DND-41 (cell line): ENCODE measurements at regions not wholly inside any gene's neighbourhood (a gene's known extent, or its start where the extent isn't known, plus 50 kb on each side); places are given as distances from the start of the nearest gene placed in this dataset.
"Not testable (repeated sequence)": the region's sequence is repeated elsewhere in the genome, so short reads cannot be mapped to it uniquely, and the experiment has no call there.

Experiments
- ATAC-seq: fragments of 200-7000 bp; cut with Tn5 transposase; 3 replicates; pipeline ENCODE4 v1.9.1; 2021; ENCODE audit warnings: low read depth; ENCODE audit not compliant: insufficient read depth
- DNase-seq: peaks from one replicate; pipeline ENCODE4 v3.0.0-alpha.2; 2020
- H2AFZ ChIP-seq: 2 replicates; pipeline ENCODE4 v1.6.0; 2012; ENCODE audit warnings: low read depth, low read length
- H3K27ac ChIP-seq: 2 replicates; pipeline ENCODE4 v1.5.1; 2012; ENCODE audit warnings: low read length, inconsistent platforms
- H3K27me3 ChIP-seq: fragments of 200-600 bp; sonication (generic); 2 replicates; pipeline ENCODE4 v1.6.0; 2012; ENCODE audit warnings: low read length, mild to moderate bottlenecking, inconsistent platforms; ENCODE audit not compliant: insufficient read depth, poor library complexity
- H3K36me3 ChIP-seq: 2 replicates; pipeline ENCODE4 v1.5.1; 2012; ENCODE audit warnings: low read length, inconsistent platforms; ENCODE audit not compliant: insufficient read depth
- H3K4me1 ChIP-seq: 2 replicates; pipeline ENCODE4 v1.5.1; 2012; ENCODE audit warnings: mild to moderate bottlenecking, low read length; ENCODE audit not compliant: insufficient read depth
- H3K4me2 ChIP-seq: 2 replicates; pipeline ENCODE4 v1.6.0; 2012; ENCODE audit warnings: mild to moderate bottlenecking, moderate library complexity, low read length, inconsistent platforms; ENCODE audit not compliant: insufficient read depth
- H3K4me3 ChIP-seq, 2 experiments: fragments of 200-600 bp in 1 of 2; shearing (Covaris generic) in 1 of 2; 2 replicates each; pipeline ENCODE4 v1.5.1; 2012 to 2016; ENCODE audit warnings: inconsistent platforms in 2 of 2, low read length in 2 of 2, mild to moderate bottlenecking in 2 of 2, low read depth in 1 of 2, moderate library complexity in 1 of 2
- H3K79me2 ChIP-seq: 2 replicates; pipeline ENCODE4 v1.6.0; 2012; ENCODE audit warnings: low read length, inconsistent platforms; ENCODE audit not compliant: insufficient read depth
- H3K9ac ChIP-seq: 2 replicates; pipeline ENCODE4 v1.6.0; 2012; ENCODE audit warnings: low read depth, mild to moderate bottlenecking, inconsistent platforms, low read length, moderate library complexity
- H3K9me3 ChIP-seq: 2 replicates; pipeline ENCODE4 v1.5.1; 2012; ENCODE audit warnings: low read length, moderate library complexity, mild to moderate bottlenecking, inconsistent platforms; ENCODE audit not compliant: insufficient read depth, severe bottlenecking
- H4K20me1 ChIP-seq: 2 replicates; pipeline ENCODE4 v1.6.0; 2012; ENCODE audit warnings: low read length; ENCODE audit not compliant: insufficient read depth
- EZH2 ChIP-seq: IDR thresholded peaks from 3 replicates; pipeline ENCODE4 v1.6.1; 2012; ENCODE audit warnings: borderline replicate concordance, low read depth, mild to moderate bottlenecking, moderate library complexity, low read length, inconsistent platforms; ENCODE audit not compliant: severe bottlenecking
- TF ChIP-seq, protein P1 (sequence below): IDR thresholded peaks from 2 replicates; pipeline ENCODE4 v1.5.1; 2012; ENCODE audit warnings: borderline replicate concordance, low read length, moderate library complexity, mild to moderate bottlenecking; ENCODE audit not compliant: poor library complexity, severe bottlenecking; ENCODE audit errors: extremely low read depth

DNA sequence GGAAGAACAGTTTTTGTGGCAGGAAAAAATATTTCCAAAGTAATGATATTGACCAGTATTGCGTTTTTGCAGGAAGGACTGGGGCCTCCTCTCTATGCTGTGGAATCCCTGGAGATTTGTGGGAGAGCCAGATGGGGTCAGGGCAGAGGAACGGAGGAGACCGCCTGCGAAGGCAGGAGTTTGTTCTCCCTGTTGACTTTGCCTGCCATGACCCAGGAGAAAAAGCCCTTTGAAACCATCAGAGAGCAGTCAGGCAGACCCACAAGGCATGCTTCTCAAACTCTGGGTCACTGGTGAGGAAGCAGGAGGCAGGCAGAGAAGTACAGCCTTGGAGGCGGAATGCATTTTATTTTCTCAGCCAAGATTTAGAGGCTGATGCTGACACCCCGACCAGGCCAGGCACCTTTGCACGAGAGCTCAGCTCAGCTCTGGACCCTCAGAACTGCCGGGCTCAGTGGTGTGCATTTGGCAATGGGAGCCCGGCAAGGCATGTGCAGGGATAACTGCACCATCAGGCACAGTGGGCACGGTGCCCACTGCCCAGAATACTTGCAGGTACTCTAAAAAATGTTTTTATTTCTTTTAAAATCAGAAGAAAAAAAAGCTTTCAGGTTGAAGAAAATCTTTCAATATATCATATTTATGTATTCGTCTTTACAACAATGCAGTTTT, 410.4 kb downstream of the RPS24 start:
- TF ChIP-seq EZH2 = no peak
- TF ChIP-seq, protein P1, sequence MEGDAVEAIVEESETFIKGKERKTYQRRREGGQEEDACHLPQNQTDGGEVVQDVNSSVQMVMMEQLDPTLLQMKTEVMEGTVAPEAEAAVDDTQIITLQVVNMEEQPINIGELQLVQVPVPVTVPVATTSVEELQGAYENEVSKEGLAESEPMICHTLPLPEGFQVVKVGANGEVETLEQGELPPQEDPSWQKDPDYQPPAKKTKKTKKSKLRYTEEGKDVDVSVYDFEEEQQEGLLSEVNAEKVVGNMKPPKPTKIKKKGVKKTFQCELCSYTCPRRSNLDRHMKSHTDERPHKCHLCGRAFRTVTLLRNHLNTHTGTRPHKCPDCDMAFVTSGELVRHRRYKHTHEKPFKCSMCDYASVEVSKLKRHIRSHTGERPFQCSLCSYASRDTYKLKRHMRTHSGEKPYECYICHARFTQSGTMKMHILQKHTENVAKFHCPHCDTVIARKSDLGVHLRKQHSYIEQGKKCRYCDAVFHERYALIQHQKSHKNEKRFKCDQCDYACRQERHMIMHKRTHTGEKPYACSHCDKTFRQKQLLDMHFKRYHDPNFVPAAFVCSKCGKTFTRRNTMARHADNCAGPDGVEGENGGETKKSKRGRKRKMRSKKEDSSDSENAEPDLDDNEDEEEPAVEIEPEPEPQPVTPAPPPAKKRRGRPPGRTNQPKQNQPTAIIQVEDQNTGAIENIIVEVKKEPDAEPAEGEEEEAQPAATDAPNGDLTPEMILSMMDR = no peak
- no peaks in the 10 kb centered on the region for H3K9me3 ChIP-seq
- no peak overlapping the region for H3K4me3 ChIP-seq
- no peaks in the 10 kb centered on the region for H3K4me1 ChIP-seq
- no peaks in the 10 kb centered on the region for H3K36me3 ChIP-seq
- H3K27ac ChIP-seq = no peak overlapping the region
- no peaks in the 10 kb centered on the region; the same call in 1 of the 2 replicates for H4K20me1 ChIP-seq
- no peaks in the 10 kb centered on the region for H3K27me3 ChIP-seq
- DNase-seq = no peak
- H3K9ac ChIP-seq = no peak overlapping the region
- no peak for ATAC-seq
- no peaks in the 10 kb centered on the region for H3K79me2 ChIP-seq
- no peak overlapping the region for H3K4me2 ChIP-seq
- no peak overlapping the region for H2AFZ ChIP-seq

DNA sequence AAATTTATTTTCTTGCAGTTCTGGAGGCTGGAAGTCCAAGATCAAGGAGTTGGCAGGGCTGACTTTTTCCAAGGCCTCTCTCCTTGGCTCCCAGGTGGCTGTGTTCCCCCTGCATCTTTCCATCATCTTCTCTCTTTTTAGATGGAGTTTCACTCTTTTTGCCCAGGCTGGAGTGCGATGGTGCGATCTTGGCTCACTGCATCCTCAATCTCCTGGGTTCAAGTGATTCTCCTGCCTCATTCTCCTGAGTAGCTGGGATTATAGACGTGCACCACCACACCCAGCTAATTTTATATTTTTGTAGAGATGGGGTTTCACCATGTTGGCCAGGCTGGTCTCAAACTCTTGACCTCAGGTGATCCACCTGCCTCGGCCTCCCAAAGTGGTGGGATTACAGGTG, 411.1 kb downstream of the RPS24 start:
- H3K79me2 ChIP-seq, H3K4me3 ChIP-seq: not testable (repeated sequence)

DNA sequence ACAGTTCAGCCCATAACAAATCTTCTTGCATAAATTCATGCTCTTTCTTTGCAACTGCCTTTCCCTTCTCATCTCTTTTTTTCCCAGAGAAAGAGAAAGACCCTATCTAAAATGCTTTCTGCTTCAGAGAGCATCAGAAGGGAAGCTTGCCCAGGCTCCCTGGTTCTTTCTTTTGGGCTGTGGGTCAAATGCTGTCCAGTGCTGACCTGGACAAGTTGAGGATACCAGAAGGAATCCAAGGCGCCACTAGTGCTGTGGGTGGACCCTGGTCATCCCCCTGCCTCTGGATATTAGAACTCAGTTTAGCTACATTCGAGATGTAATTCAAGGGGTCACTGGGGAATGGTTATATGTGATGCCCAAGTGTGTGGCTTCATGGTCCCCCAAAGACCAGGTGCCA, 411.6 kb downstream of the RPS24 start:
- DNase-seq = no peak
- TF ChIP-seq, protein P1 = no peak
- TF ChIP-seq EZH2 = no peak
- Histone ChIP-seq H3K9me3 (no peaks in the 10 kb centered on the region), H3K79me2 (no peaks in the 10 kb centered on the region), H3K36me3 (no peaks in the 10 kb centered on the region), H3K27me3 (no peaks in the 10 kb centered on the region), H3K27ac (no peak overlapping the region), H3K4me2 (no peak overlapping the region), H3K4me3 (no peak overlapping the region), H4K20me1 (no peaks in the 10 kb centered on the region; the same call in 1 of the 2 replicates), H3K4me1 (no peaks in the 10 kb centered on the region), H2AFZ (no peak overlapping the region), H3K9ac (no peak overlapping the region)
- ATAC-seq = no peak

More for the DNA sequence above, 411.1 kb downstream of the RPS24 start:
- H3K36me3 ChIP-seq, H3K9me3 ChIP-seq, H3K27ac ChIP-seq, H2AFZ ChIP-seq, H4K20me1 ChIP-seq, ATAC-seq, H3K4me1 ChIP-seq, H3K9ac ChIP-seq, H3K27me3 ChIP-seq, H3K4me2 ChIP-seq, DNase-seq: not testable (repeated sequence)

DNA sequence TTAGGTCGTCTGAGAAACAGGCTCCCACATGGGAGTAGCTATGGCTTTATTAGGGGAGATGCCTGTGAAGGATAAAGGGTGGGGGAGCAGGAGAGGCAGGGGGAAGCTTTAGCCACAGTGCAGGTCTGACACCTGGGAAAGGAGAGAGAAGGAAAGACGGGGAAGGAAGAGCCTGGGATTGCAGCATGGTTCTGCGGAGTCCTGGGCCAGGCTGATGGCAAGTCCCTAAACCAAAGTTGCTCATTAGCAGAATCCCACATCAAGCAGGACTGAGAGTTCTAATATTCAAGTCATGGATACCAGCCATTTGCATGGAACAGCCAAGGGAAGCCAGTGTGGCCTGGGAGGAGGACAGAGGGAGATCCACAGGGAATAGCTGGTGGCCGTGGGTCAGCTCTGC, 414.8 kb downstream of the RPS24 start:
- Histone ChIP-seq H3K79me2 (no peaks in the 10 kb centered on the region), H3K4me2 (no peak overlapping the region), H3K4me1 (no peaks in the 10 kb centered on the region), H4K20me1 (no peaks in the 10 kb centered on the region; the same call in 1 of the 2 replicates), H2AFZ (no peak overlapping the region), H3K9ac (no peak overlapping the region), H3K4me3 (no peak overlapping the region), H3K36me3 (no peaks in the 10 kb centered on the region), H3K27ac (no peak overlapping the region), H3K9me3 (no peaks in the 10 kb centered on the region), H3K27me3 (no peaks in the 10 kb centered on the region)
- no peak for DNase-seq
- no peak for ATAC-seq
- no peak for TF ChIP-seq EZH2
- TF ChIP-seq, protein P1 = no peak
